Transverse colon (tissue), 4 donors: ENCODE measurements at regions not wholly inside any gene's neighbourhood (a gene's known extent, or its start where the extent isn't known, plus 50 kb on each side); places are given as distances from the start of the nearest gene placed in this dataset.

Experiments used
- DNase-seq: peaks from one replicate; pipeline ENCODE4 v3.0.0-alpha.2; 2019
- H3K27ac ChIP-seq, 4 donors: fragments of 200-600 bp; sonication (generic); 2 replicates each; pipeline ENCODE4 v1.5.1; 2016 to 2018; ENCODE audit warnings: inconsistent platforms in 4 of 4
- H3K27me3 ChIP-seq: fragments of 200-600 bp; sonication (generic); 2 replicates; pipeline ENCODE4 v1.5.1; 2017; ENCODE audit warnings: inconsistent platforms
- H3K36me3 ChIP-seq, 4 donors: fragments of 200-600 bp; sonication (generic); 2 replicates each; pipeline ENCODE4 v1.5.1; 2017 to 2019; ENCODE audit warnings: inconsistent platforms in 4 of 4
- H3K4me1 ChIP-seq, 4 donors: fragments of 200-600 bp; sonication (generic); 2 replicates each; pipeline ENCODE4 v1.5.1; 2017 to 2020; ENCODE audit warnings: inconsistent platforms in 4 of 4
- H3K4me3 ChIP-seq, 4 donors: fragments of 200-600 bp; sonication (generic); 1 replicate in 1 of 4; 2 replicates in 3 of 4; pipeline versions ENCODE4 v1.5.1 to v1.6.1; 2017 to 2019; ENCODE audit warnings: inconsistent platforms in 4 of 4
- H3K9me3 ChIP-seq, 2 donors: fragments of 200-600 bp; sonication (generic); 2 replicates each; pipeline ENCODE4 v1.5.1; 2017 to 2019; ENCODE audit warnings: inconsistent platforms in 2 of 2
- CTCF ChIP-seq, 5 experiments: fragments of 200-600 bp in 3 of 5; fragments of 450-650 bp in 2 of 5; sonication (generic) in 3 of 5; IDR thresholded peaks; 1 replicate in 2 of 5; 2 replicates in 3 of 5; pipeline ENCODE4 v1.5.1; 2016 to 2017; ENCODE audit warnings: antibody characterized with exemption in 5 of 5, inconsistent platforms in 3 of 5, mild to moderate bottlenecking in 2 of 5, moderate library complexity in 1 of 5
- EP300 ChIP-seq: sonication (generic); formaldehyde crosslinking; IDR thresholded peaks from one replicate; pipeline ENCODE4 v1.6.1; 2017; ENCODE audit warnings: antibody characterized with exemption, low read depth
- POLR2A ChIP-seq: fragments of 450-650 bp; IDR thresholded peaks from one replicate; pipeline ENCODE4 v1.6.1; 2016; ENCODE audit warnings: antibody characterized with exemption, mild to moderate bottlenecking, moderate library complexity
- POLR2AphosphoS5 ChIP-seq, 3 donors: sonication (generic); formaldehyde crosslinking; IDR thresholded peaks; one replicate each; pipeline ENCODE4 v1.6.1; 2016; ENCODE audit warnings: antibody characterized with exemption in 3 of 3
- WGBS, 2 donors: methylation state at CpG; one replicate each; pipeline ENCODE4 v1.1.5; 2018; ENCODE audit warnings: low coverage in 1 of 2; 5-methylcytosine and 5-hydroxymethylcytosine counted together
- in situ Hi-C, 4 donors: fragments of 200-750 bp; cut with MboI; loops; one replicate each; pipeline versions ENCODE4 v1.15.0 to v1.15.1; 2017; ENCODE audit warnings: low sequenced_read_pairs in 3 of 4, low pct_ligation_motif_present in 1 of 4, low pct_unique_long_range_greater_than_20kb in 1 of 4
- intact Hi-C: fragments of 100-400 bp; cut with DNase I; formaldehyde crosslinking; loops from one replicate; pipeline ENCODE4 v1.15.1; 2023; ENCODE audit warnings: low total_unique reads

DNA sequence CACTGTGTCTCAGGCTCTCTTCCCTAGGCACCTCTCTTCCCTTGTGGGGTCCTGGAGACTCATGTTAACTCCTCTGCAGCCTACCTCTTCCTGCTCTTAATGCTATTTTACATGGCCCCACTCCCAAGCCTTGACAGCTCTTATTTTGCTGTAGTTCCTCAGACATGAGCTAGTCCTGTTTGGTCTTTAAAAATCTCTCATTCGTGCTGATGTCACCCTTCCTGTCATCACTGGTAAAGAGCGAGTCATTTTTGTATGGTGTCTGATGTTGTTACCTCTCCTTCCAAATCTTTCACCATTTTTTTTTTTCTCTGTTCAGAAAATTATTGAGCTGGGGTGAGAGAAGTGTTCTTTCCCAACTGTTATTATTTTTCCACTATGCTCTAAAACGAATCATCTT lies 84.8 kb upstream of the ZBED5 start:
- H3K27me3 ChIP-seq: no peaks in the 10 kb centered on the region
- 68 to 78% methylated on average over 3 of the region's 3 CpGs for WGBS, 2 donors
- H3K4me3 ChIP-seq: no peak overlapping the region
- DNase-seq: no peak
- in situ Hi-C loops: loop anchor here in 1 of 4 donors (25.0 kb wide), 1 partner anchor 845 kb away; no protein-coding TSS in a partner anchor
- no peaks in the 10 kb centered on the region for H3K9me3 ChIP-seq
- no peak for TF ChIP-seq CTCF (IDR thresholded peaks at IDR 0.05)
- no peak for TF ChIP-seq EP300
- no peaks in the 10 kb centered on the region for H3K36me3 ChIP-seq
- H3K27ac ChIP-seq: no peak overlapping the region
- intact Hi-C loops: no loop called here
- H3K4me1 ChIP-seq: peaks cover 0 to 16% (median 8%) of the 10 kb centered on the region in 4 donors

- Histone ChIP-seq H3K27ac (no peak overlapping the region), H3K9me3 (no peaks in the 10 kb centered on the region), H3K4me1 (peaks cover 0 to 16% (median 8%) of the 10 kb centered on the region in 4 donors), H3K36me3 (no peaks in the 10 kb centered on the region), H3K4me3 (no peak overlapping the region), H3K27me3 (no peaks in the 10 kb centered on the region)
- intact Hi-C loops (no loop called here), in situ Hi-C loops (loop anchor here in 1 of 4 donors (25.0 kb wide), 1 partner anchor 845 kb away; no protein-coding TSS in a partner anchor)
- DNase-seq: no peak
- TF ChIP-seq CTCF (IDR thresholded peaks at IDR 0.05) (no peak), EP300 (no peak), POLR2AphosphoS5 (IDR thresholded peaks at IDR 0.05) (no peak), POLR2A (no peak)
- WGBS, 2 donors: 92% methylated on average over 1 of the region's 1 CpG; no CpG with 5 or more reads in 1 of the 2 donors
These were observed 84.0 kb upstream of the ZBED5 start for GRCh38 chr11:10941871-10942270.

DNA sequence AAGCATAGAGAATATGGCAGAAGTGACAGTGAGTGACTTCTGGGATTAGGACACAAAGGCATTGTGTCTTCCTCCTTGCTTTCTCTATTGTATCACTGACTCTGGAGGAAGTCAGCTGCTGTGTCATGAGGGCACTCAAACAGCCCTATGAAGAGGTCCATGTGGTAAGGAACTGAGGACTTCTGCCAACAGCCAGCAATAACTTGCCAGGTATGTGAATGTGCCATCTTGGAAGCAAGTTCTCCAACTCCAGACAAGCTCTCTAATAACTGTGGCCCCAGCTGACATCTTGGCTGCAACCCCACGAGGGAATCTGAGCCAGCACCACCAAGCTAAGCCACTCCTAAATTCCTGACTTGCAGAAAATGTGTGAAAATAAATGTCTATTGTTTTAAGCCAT lies 83.6 kb upstream of the ZBED5 start:
- WGBS, 2 donors: 33% methylated on average over 1 of the region's 1 CpG; no CpG with 5 or more reads in 1 of the 2 donors
- Histone ChIP-seq H3K4me3 (no peak overlapping the region), H3K27ac (no peak overlapping the region), H3K9me3 (no peaks in the 10 kb centered on the region), H3K4me1 (peaks cover 0 to 16% (median 8%) of the 10 kb centered on the region in 4 donors), H3K36me3 (no peaks in the 10 kb centered on the region), H3K27me3 (no peaks in the 10 kb centered on the region)
- in situ Hi-C loops (loop anchor here in 1 of 4 donors (25.0 kb wide), 1 partner anchor 846 kb away; no protein-coding TSS in a partner anchor), intact Hi-C loops (no loop called here)
- peak in 1 of 3 donors; percentile 20 for TF ChIP-seq POLR2AphosphoS5 (IDR thresholded peaks at IDR 0.05)
- no peak for TF ChIP-seq POLR2A
- no peak for TF ChIP-seq CTCF (IDR thresholded peaks at IDR 0.05)
- no peak for TF ChIP-seq EP300
- no peak for DNase-seq

DNA sequence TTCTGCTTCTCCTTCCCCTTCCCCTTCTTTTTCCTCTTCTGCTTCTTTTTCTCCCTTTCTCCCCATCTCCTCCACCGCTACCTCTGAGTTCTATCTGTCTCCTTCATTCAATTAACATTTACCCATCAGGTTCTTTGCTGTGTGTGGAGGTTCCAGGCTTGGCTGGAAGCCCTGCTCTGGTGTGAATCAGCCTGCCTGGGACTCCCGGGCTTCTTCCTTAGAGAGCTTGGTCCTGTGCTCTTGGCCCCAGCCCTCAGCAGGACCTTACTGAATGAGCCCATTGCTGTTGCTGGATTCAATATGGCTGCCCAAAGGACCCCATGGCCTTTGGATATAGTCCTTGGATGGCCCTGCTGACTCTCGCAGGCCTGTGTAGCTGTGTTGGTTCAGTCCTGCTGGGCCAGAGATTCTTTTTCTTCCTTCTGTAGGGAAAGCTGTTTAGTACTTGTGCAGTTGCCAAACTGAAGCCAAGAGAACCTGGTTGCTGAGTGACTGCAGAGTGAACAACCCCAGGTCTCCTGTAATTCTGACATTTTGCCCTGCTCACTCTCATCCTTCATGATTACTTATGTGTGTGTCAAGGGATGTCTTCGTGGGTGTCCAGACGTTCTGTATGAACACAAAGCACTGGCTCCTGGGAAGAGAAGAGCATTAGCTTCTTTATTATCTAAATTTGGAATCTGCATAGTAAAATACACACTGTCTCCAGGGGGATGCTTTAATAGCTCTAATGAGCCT lies 81.0 kb upstream of the ZBED5 start:
- Histone ChIP-seq H3K36me3 (no peaks in the 10 kb centered on the region), H3K4me1 (peaks cover 5 to 18% (median 14%) of the 10 kb centered on the region in 4 donors), H3K27ac (peak overlapping the region in 3 of 4 donors; percentile 38 to 55 (median 49)), H3K4me3 (no peak overlapping the region), H3K27me3 (no peaks in the 10 kb centered on the region), H3K9me3 (no peaks in the 10 kb centered on the region)
- TF ChIP-seq POLR2A: no peak
- no peak for TF ChIP-seq EP300
- TF ChIP-seq POLR2AphosphoS5 (IDR thresholded peaks at IDR 0.05): no peak
- no peak for TF ChIP-seq CTCF (IDR thresholded peaks at IDR 0.05)
- WGBS, 2 donors: 79 to 84% methylated on average over 4 to 5 of the region's 5 CpGs
- intact Hi-C loops (loop anchor here (10.0 kb wide), 1 partner anchor 326 kb away; no protein-coding TSS in a partner anchor), in situ Hi-C loops (loop anchor here (5.0 to 25.0 kb wide), 3 partner anchors 83 to 848 kb away; no protein-coding TSS in a partner anchor)
- no peak for DNase-seq
